Pancreas (tissue), 10 donors: ENCODE measurements at regions not wholly inside any gene's neighbourhood (a gene's known extent, or its start where the extent isn't known, plus 50 kb on each side); places are given as distances from the start of the nearest gene placed in this dataset.
"Not testable (repeated sequence)": the region's sequence is repeated elsewhere in the genome, so short reads cannot be mapped to it uniquely, and the experiment has no call there.

Experiments
- ATAC-seq, 4 donors: fragments of 200-7000 bp; cut with Tn5 transposase; one replicate each; pipeline versions ENCODE4 v1.8.0 to v1.9.1; 2020; ENCODE audit warnings: mild to moderate bottlenecking in 4 of 4, moderate library complexity in 4 of 4
- DNase-seq, 6 donors: peaks; one replicate each; pipeline ENCODE4 v3.0.0-alpha.2; 2020
- FAIRE-seq: peaks from 2 replicates; lab custom pipeline; 2012; peaks lifted over from hg19 to GRCh38; lab: Jason Lieb, UNC
- H3K27ac ChIP-seq, 4 donors: fragments of 200-600 bp; sonication (generic); 1 replicate in 3 of 4; 2 replicates in 1 of 4; pipeline versions ENCODE4 v1.5.0 to v1.8.0; 2020
- H3K27me3 ChIP-seq, 4 donors: fragments of 200-600 bp; one replicate each; pipeline ENCODE4 v1.8.0; 2021
- H3K36me3 ChIP-seq, 3 donors: fragments of 200-600 bp; sonication (generic) in 1 of 3; one replicate each; pipeline versions ENCODE4 v1.5.0 to v1.8.0; 2020 to 2021
- H3K4me1 ChIP-seq, 3 donors: fragments of 200-600 bp; one replicate each; pipeline ENCODE4 v1.8.0; 2021
- H3K4me3 ChIP-seq, 4 donors: fragments of 200-600 bp; sonication (generic) in 2 of 4; one replicate each; pipeline versions ENCODE4 v1.5.0 to v1.8.0; 2020 to 2021
- H3K9me3 ChIP-seq, 4 donors: fragments of 200-600 bp; one replicate each; pipeline ENCODE4 v1.8.0; 2021
- WGBS, 2 donors: extraction: QIAGEN DNeasy Blood & Tissue Kit; methylation state at CpG; one replicate each; pipeline ENCODE4 v1.1.7; 2013; 5-methylcytosine and 5-hydroxymethylcytosine counted together
- intact Hi-C, 3 donors: fragments of 100-400 bp; cut with DNase I; formaldehyde crosslinking; loops; one replicate each; pipeline versions ENCODE4 v1.11.1 to v1.14.2; 2022
- TF ChIP-seq, protein P1 (sequence below), 4 donors: fragments of 200-600 bp; sonication (generic) in 3 of 4; IDR thresholded peaks; one replicate each; pipeline versions ENCODE4 v1.5.0 to v1.8.0; 2021; ENCODE audit warnings: antibody characterized with exemption in 4 of 4
- donor health status: healthy with polysubstance abuse.
- donor health status: DM: no; HTN: no; CAD: no; lungs with moderate emphysema.
- donor health status: DM: no; HTN: no; CAD: no.
- donor health status: control.
- donor health status: control.
- donor health status: Bipolar disorder and iron deficiency.
- donor health status: DM: yes; HTN: yes; CAD: no.
- donor health status: DM: no; HTN: no; CAD: no.
- donor health status: DM: no; HTN: no; CAD: no.
- donor health status: DM: yes; HTN: yes; CAD: no.

DNA sequence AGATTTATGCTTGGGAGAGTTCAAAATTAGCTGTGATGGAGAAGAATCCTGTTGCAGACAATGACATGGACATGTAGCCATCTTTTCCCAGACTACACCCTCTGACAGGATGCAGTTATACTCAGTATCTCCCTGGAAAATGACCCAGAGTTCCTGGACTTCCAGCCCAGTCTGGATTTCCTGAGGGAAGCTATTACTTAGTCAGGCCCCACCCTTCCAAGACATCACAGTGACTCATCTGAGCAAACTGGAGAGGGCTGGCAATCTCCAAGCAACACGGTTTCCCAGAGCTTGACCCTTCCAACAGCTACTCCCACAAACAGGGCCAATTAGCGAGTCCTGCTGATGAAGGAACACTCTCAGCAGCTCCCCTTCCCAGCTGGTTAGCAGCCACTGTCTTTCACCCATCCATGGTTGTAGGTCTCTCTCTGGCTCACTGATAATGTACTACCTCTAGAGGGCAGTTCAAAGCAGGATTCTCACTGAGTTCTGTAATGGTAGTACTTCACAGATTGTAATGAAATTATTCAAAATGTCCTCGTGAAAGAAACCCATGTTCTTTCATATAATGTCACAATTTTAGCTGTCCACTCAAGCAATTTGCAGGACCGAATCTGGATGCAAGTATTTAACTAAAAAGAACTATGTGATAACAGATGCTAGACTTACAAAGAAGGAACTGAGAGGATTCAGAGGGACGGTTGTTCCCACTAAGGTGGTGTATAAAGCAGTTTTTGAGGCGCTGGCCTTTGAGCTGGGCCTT lies 110.2 kb downstream of the MDH1 start:
- intact Hi-C loops, result loop anchor here in 1 of 3 donors (10.0 kb wide), 1 partner anchor 186 kb away; no protein-coding TSS in a partner anchor
- peak; percentile 85 to 99 (median 96) for ATAC-seq
- no peaks in the 10 kb centered on the region for H3K27me3 ChIP-seq
- peak overlapping the region in 1 of 4 donors; percentile 12 for H3K27ac ChIP-seq
- FAIRE-seq, result peak; percentile 54
- DNase-seq, result peak in 3 of 6 donors; percentile 11 to 36 (median 23)
- H3K36me3 ChIP-seq, result no peaks in the 10 kb centered on the region
- TF ChIP-seq, protein P1, sequence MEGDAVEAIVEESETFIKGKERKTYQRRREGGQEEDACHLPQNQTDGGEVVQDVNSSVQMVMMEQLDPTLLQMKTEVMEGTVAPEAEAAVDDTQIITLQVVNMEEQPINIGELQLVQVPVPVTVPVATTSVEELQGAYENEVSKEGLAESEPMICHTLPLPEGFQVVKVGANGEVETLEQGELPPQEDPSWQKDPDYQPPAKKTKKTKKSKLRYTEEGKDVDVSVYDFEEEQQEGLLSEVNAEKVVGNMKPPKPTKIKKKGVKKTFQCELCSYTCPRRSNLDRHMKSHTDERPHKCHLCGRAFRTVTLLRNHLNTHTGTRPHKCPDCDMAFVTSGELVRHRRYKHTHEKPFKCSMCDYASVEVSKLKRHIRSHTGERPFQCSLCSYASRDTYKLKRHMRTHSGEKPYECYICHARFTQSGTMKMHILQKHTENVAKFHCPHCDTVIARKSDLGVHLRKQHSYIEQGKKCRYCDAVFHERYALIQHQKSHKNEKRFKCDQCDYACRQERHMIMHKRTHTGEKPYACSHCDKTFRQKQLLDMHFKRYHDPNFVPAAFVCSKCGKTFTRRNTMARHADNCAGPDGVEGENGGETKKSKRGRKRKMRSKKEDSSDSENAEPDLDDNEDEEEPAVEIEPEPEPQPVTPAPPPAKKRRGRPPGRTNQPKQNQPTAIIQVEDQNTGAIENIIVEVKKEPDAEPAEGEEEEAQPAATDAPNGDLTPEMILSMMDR (IDR thresholded peaks at IDR 0.05), result peak in 3 of 4 donors; percentile 22 to 39 (median 24)
- no peaks in the 10 kb centered on the region for H3K9me3 ChIP-seq
- no peak overlapping the region for H3K4me3 ChIP-seq
- H3K4me1 ChIP-seq, result no peaks in the 10 kb centered on the region
- WGBS, 2 donors, result 41 to 52% methylated on average over 6 of the region's 6 CpGs

DNA sequence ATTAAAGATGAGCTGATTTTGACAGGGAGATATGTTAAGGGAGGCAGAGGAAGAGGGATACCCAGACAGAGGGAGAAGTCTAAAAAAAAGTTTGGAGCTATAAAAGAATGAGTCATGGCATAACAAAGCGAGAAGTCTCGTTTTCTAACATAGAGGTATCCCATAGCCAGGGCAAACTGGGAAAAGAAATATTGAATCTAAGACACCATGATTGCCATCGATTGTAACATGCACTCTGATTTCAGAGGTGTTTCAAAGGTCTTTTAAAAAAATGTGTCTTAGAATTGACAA lies 110.7 kb downstream of the MDH1 start:
- Histone ChIP-seq H3K4me1 (no peaks in the 10 kb centered on the region), H3K27me3 (no peaks in the 10 kb centered on the region), H3K4me3 (no peak overlapping the region), H3K27ac (no peak overlapping the region), H3K36me3 (no peaks in the 10 kb centered on the region), H3K9me3 (no peaks in the 10 kb centered on the region)
- 81 to 82% methylated on average over 3 of the region's 3 CpGs for WGBS, 2 donors
- no peak for FAIRE-seq
- ATAC-seq, result no peak
- intact Hi-C loops, result loop anchor here in 1 of 3 donors (10.0 kb wide), 1 partner anchor 185 kb away; no protein-coding TSS in a partner anchor
- TF ChIP-seq, protein P1 (IDR thresholded peaks at IDR 0.05), result no peak
- DNase-seq, result no peak

DNA sequence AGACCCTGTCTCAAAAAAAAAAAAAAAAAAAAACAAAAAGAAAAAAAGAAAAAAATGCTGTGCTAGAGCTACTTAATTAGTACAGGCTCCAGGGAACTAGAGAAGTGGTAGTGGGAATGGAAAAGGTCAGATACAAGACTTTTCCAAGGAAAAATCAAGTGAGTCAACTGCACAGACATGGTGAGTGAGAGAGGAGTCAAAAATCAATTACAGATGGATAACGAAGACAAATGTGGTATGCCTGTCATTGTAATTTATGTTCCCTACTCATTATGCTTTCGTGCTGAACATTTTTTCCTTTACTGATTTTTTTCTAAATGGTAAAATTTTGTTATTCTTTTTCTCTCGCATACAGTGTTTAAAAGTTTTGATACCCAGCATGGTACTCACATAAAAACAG lies 111.5 kb downstream of the MDH1 start:
- WGBS, 2 donors, result 83 to 88% methylated on average over 3 of the region's 3 CpGs
- H3K4me1 ChIP-seq, result no peaks in the 10 kb centered on the region
- H3K4me3 ChIP-seq, result no peak overlapping the region
- no peak for DNase-seq
- no peak for FAIRE-seq
- H3K9me3 ChIP-seq, result no peaks in the 10 kb centered on the region
- ATAC-seq, result no peak
- TF ChIP-seq, protein P1 (IDR thresholded peaks at IDR 0.05), result no peak
- intact Hi-C loops, result no loop called here
- H3K27me3 ChIP-seq, result no peaks in the 10 kb centered on the region
- H3K27ac ChIP-seq, result no peak overlapping the region
- no peaks in the 10 kb centered on the region for H3K36me3 ChIP-seq

DNA sequence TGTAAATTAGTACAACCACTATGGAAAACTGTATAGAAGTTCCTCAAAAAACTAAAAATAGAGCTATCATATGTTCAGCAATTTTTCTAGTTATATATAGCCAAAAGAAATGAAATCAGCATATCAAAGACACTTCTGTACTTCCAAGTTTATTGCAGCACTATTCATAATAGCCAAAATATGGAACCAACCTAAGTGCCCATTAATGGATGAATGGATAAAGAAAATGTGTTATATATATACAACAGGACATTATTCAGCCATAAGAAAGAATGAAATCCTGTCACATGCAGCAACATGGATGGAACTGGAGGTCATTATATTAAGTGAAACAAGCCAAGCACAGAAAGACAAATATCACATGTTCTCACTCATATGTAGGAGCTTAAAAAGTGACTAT lies 112.6 kb downstream of the MDH1 start:
- intact Hi-C loops, result no loop called here
- ATAC-seq (no peak), FAIRE-seq (no peak), DNase-seq (no peak)
- TF ChIP-seq, protein P1 (IDR thresholded peaks at IDR 0.05), result no peak
- H3K4me3 ChIP-seq, result no peak overlapping the region
- H3K36me3 ChIP-seq, result no peaks in the 10 kb centered on the region
- no peaks in the 10 kb centered on the region for H3K27me3 ChIP-seq
- no peaks in the 10 kb centered on the region for H3K9me3 ChIP-seq
- no peaks in the 10 kb centered on the region for H3K4me1 ChIP-seq
- H3K27ac ChIP-seq, result no peak overlapping the region

DNA sequence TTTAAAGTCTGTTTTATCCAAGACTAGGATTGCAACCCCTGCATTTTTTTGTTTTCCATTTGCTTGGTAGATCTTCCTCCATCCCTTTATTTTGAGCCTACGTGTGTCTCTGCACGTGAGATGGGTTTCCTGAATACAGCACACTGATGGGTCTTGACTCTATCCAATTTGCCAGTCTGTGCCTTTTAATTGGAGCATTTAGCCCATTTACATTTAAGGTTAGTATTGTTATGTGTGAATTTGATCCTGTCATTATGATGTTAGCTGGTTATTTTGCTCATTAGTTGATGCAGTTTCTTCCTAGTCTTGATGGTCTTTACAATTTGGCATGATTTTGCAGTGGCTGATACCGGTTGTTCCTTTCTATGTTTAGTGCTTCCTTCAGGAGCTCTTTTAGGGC lies 117.3 kb downstream of the MDH1 start:
- DNase-seq, H3K9me3 ChIP-seq, H3K27me3 ChIP-seq, H3K4me1 ChIP-seq, ATAC-seq, H3K27ac ChIP-seq, H3K36me3 ChIP-seq, intact Hi-C loops, FAIRE-seq, H3K4me3 ChIP-seq: not testable (repeated sequence)
- WGBS, 2 donors, result 92 to 97% methylated on average over 3 of the region's 3 CpGs
